ENCODE measurements at regions not wholly inside any gene's neighbourhood (a gene's known extent, or its start where the extent isn't known, plus 50 kb on each side); places are given as distances from the start of the nearest gene placed in this dataset.

GRCh38 chr6:1081551-1082284, 230.2 kb upstream of the FOXQ1 start:
- no peak for DNase-seq

GRCh38 chr6:1080453-1081337, 231.2 kb upstream of the FOXQ1 start:
- DNase-seq: no peak

DNA sequence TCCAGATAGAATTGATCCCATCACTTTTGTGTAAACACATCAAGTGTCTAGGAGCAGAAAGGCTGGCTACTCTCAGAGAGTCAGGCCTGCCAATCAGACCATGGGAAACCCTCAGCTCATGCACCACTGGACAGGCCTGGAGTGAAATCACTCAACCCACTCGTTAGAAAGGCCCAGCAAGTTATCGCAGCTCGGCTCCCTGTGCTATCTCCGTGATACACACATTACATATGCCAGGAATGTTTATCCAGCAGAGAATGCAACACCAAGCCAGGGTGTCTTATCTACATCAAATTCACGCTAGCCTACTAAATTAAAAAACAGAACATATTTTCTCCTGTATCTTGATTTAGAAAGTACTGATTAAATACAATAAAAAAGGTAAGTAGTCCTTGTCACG, 232.4 kb upstream of the FOXQ1 start:
- no peak for DNase-seq

DNA sequence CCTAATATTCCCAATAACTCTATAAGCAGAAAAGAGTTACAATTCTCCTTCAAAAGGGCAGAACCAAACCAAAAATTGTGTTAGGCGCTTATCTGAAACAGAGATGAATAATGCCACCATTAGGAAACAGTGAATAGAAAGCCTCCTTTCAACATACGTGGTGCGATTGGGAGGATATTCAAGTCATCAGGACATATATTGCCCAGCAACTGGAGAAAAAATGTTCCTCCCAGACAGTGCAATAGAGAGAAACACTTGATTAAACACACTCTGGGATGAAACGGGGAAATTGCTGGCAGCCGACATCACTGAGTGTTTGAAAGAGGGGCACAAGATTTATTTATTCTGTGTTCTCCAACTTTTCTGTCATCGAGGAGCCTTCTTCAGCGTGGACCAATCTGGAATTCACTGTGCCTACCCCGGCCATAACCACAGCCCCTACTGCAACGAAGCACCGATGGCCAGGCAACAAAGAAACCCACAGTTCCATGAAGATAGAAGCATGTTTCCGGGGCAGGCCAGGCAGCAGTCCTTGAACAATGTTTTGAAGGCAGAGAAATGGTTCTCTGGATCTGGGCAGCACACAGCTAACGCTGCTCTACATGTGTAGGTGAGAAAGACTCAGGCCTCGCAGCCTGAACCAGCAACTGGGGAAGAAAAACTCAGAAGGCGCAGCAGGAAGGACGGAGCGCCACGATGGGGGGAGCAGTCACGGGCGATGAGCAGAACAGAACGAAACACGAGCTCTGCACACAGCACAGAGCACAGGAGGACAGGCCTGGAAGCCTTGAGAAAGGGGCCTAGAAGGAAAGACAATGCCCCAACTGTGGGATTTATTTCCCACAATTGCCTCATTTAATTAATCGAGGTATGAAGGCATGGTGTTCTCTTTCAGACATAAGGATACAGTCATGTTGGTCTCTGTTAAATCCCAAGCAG, 234.2 kb upstream of the FOXQ1 start:
- no peak for DNase-seq

DNA sequence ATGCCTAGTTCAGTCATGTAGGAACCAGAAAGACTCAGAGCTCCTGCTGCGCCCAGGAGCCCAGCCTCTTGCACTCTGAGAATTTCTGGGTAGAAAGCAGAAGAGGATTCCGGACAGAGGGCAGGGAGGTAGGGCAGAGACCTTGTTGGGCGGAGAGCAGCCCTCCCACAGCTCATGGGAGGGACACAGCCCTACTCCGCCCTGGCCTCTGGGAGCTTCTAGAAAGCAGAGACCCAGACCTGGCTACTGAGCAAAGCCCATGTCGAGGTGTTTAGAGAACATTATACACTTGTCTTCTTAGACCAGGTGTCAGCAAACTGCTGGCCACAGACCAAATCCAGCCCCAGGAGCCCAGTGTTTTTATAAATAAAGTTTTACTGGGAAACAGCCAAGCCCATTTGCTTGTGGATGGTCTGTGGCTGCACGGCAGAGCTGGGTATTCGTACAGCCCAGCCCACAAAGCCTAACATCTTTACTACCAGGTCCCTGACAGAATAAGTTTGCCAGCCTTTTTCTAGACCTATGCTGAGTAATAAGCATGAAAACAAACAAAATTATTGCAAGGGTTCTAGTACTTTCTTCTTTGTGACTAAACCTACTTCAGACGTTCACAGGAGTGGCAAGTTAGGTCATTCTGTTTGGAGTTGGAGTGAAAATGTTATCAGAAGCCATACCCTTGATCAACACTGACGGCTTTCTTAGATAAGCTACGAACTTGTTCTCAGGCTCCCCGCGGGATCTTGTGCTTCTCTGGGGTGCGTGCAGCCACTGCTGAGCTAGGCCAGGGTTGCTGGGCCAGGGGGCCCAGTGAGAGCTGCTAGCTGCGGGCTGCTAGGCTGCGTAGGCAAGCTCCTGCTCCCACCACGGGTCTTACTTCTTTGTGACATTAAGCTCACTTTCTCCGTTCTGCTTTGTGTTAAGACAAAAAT, 235.1 kb upstream of the FOXQ1 start:
- no peak for DNase-seq

DNA sequence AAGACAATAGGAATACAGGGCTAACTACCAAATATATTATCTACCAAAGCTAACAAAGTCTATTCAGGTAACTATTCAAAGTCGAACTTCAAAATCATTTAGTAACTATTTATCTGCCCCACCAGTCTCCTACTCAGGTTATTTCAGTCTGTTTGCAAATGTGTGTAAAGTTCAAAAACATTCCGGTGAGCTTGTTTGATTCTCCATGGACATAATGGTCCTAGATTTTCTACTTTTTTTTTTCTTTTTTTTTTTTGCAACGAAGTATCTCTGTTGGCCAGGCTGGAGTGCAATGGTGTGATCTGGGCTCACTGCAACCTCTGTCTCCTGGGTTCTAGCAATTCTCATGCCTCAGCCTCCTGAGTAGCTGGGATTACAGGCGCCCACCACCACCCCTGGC, 236.0 kb upstream of the FOXQ1 start:
- no peak for DNase-seq

- DNase-seq: no peak
These were observed 236.5 kb upstream of the FOXQ1 start for GRCh38 chr6:1075444-1075843.

DNA sequence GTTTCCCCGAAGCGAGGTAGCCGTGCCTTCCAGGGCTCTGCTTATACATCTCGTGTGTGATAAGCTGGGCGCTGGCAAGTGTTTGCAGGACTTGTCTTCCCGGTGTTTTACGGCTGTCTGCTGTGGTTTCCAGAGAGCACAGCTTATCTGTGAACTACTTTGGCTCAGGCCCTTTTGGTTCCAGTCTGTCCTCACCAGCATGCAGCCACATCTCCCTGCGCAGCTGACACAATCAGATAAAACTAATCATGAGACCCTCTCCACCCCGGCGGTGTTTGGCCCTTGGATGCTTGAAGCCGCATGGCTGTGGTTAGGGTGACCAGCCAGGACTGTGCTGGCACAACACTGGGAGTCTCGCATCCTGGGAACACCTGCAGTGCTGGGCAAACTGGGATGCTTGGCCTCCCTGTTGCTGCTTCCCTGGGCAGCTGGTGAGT, 241.8 kb upstream of the FOXQ1 start:
- no peak for DNase-seq

- no peak for DNase-seq
These were observed 243.0 kb upstream of the FOXQ1 start for GRCh38 chr6:1068905-1069304.

DNA sequence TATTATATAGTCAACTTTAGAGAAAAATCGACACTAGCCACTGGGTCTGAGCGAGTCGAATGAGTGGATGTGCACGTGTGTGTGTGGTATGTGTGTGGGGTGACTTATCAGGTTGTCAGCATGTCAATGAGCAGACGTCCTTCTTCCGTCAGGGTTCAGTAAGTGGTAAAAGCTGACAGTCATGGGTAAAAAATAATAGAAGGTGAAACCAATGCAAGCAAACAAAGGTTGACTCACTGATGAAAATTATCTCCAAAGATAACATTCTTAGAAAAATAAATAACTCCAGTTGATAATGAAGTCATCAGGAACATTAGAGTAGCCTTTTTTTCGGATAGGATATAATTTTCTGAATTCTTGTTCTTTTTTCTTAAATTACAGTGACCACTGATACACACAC, 243.8 kb upstream of the FOXQ1 start:
- DNase-seq: no peak

DNA sequence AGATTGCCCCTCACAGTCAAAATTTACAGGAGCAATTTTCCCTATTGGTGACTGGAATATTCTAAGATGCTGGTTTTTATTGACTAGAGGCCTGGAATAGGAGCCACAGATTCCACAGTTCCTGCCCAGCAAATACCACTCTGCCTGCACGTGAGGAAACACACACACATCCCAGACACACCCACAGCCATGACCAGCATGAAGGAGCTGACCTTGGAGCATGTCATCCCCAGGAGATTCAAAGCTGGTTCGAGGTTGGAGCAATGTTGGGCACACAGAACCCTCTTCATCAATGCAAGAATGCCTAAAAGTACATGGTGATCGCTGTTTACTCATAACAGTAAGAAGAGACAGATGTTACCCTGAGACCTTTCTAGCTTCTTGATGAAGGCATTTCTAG, 244.6 kb upstream of the FOXQ1 start:
- no peak for DNase-seq

- no peak for DNase-seq
These were observed 245.3 kb upstream of the FOXQ1 start for GRCh38 chr6:1066449-1067090.

DNA sequence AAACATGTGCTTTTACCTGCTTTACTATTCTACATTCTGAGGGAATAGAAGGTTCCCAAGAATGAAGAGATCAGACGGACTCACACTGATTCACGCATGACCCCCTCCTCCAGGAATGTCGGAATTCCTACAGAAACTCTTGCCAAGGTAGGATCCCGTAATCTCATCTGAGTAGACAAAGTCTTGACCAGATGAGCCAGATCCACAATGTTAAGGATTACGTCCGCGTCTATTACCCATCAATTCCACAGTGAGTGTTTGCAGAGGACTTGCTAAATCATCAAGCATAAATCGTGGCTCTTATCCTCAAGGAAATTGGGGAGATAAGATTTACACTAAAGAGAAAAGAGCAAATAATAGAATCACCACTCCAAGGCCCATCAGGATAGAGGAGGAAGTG, 245.9 kb upstream of the FOXQ1 start:
- DNase-seq: no peak

- no peak for DNase-seq
These were observed 248.1 kb upstream of the FOXQ1 start for GRCh38 chr6:1063671-1064355.

- DNase-seq: no peak
These were observed 248.9 kb upstream of the FOXQ1 start for GRCh38 chr6:1062786-1063545.

- no peak for DNase-seq
These were observed 252.3 kb upstream of the FOXQ1 start for GRCh38 chr6:1059596-1059995.

DNA sequence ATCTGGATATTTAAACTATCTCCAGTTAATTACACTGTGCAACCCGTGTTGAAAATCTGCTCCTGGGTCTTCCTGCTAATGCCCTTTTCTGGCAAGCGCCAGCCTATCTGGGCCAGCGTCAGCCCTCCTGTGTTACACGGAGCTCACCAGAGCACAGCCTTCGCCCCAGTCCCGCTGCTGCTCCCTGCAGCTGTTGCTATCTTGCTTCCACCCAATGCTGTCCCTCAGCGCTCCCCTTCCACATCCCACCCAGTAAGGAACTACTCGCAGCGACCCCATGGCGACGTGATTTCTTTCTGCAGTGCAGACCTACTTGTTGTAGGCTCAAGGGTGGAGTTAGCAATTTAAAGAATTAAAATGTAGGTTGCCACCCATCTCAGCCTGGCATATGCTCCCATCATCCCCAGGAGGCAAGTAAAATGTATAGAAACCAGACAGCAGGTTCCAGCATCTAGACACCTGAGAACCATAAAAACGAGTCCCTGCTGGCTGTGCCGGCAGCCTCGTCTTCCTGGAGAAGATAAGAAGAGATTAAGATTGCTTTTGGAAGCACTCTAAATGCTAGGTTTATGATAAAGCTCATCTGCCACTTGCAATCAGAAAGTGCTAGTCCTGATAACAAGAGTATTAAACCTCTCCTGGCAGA, 254.3 kb upstream of the FOXQ1 start:
- no peak for DNase-seq

DNA sequence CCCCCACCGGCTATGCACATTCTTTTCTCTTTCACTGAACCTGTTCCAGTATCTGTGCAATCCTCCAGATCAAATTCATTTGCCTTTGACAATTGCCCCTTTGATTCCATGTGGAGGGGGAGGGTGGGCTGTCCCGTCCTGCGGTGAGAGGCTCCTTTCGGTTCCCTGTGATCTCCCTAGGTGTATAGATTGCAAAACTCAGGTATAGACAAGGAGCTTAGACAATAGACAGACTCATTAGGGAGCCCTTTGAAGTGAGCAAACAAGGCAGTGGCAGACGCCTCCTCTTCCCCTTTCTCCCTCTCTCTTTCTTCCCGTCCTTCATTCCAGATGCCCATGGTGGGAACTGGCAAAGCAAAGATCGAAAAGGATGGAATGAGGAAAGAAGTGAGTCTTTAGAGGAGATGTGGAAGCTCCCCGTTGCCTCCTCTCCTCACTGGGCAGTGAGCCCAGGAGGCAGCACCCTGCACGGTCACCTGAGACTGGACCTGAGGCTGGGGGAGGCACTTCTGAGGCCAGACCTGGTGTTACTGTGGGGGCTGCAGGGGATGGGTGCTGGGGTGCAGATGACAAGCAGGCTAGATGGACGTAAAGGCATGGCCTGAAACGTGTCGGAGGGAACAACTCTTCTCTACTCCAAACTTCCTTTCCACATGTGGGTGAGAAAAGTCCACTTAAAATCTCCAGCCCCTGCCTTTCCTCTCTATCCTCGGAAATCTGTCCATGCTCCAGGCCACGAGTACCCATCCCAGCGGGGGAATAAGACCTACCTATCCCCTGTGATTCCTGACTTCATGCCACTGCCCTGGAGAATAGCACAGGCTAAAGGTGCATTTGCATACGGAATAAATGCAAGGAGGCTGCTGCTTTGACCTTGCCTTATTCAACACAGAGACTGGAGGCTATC, 256.6 kb upstream of the FOXQ1 start:
- no peak for DNase-seq

DNA sequence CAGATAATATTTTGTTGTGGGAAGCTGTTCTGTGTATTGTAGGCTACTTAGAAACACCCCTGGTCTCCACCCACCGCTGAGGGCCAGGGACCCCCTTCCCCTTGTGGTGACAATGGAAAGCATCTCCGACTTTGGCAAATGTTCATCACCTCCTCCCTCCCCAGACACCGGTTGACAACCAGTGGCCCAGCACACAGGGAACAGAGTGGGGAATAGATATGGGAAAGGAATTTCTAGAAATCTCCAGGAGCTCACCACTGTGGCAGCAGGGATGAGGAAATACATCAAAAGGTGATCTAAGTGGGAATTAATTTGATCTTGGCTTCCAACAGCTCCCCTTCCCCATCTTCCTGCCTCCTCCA, 257.3 kb upstream of the FOXQ1 start:
- no peak for DNase-seq
